K562 (cell line): ENCODE measurements at regions not wholly inside any gene's neighbourhood (a gene's known extent, or its start where the extent isn't known, plus 50 kb on each side); places are given as distances from the start of the nearest gene placed in this dataset.

Experiments used
- AFF4 ChIP-seq: sonication (generic); formaldehyde crosslinking; IDR thresholded peaks from 2 replicates; pipeline ENCODE4 v1.8.0; 2023; ENCODE audit warnings: mild to moderate bottlenecking, missing genetic modification reagents
- BRF2 ChIP-seq: IDR thresholded peaks from 3 replicates; pipeline ENCODE4 v1.6.1; 2011; ENCODE audit warnings: borderline replicate concordance, mild to moderate bottlenecking; ENCODE audit not compliant: insufficient read length, insufficient read depth
- CTCF ChIP-seq, 3 experiments: IDR thresholded peaks in 2 of 3; conservative IDR thresholded peaks in 1 of 3; 2 replicates each; pipeline ENCODE4 v1.5.1; 2011 to 2012; ENCODE audit warnings: low read length in 3 of 3, mild to moderate bottlenecking in 3 of 3, control low read depth in 2 of 3, improper control_type of control experiment in 1 of 3, inconsistent platforms in 1 of 3, low read depth in 1 of 3, mixed read lengths in 1 of 3, moderate library complexity in 1 of 3; ENCODE audit not compliant: insufficient read depth in 2 of 3
- E2F5 ChIP-seq: sonication (generic); formaldehyde crosslinking; IDR thresholded peaks from 2 replicates; pipeline ENCODE4 v1.8.0; 2022; ENCODE audit warnings: mild to moderate bottlenecking, missing genetic modification reagents
- EP300 ChIP-seq: IDR thresholded peaks from 2 replicates; pipeline ENCODE4 v1.6.1; 2012; ENCODE audit warnings: low read length, improper control_type of control experiment
- ETS2 ChIP-seq: IDR thresholded peaks from 2 replicates; pipeline ENCODE4 v1.6.1; 2016; ENCODE audit warnings: borderline replicate concordance, missing genetic modification characterization, mild to moderate bottlenecking, moderate library complexity, missing compliant biosample characterization; ENCODE audit not compliant: poor library complexity, severe bottlenecking
- EZH2 ChIP-seq: IDR thresholded peaks from 2 replicates; pipeline ENCODE4 v1.6.1; 2012; ENCODE audit warnings: low read depth, mild to moderate bottlenecking, inconsistent platforms, low read length, borderline replicate concordance
- GABPA ChIP-seq: fragments of 200-800 bp; sonication (Bioruptor generic); conservative IDR thresholded peaks from 2 replicates; pipeline ENCODE4 v1.6.1; 2016; ENCODE audit warnings: low read depth, missing genetic modification characterization, missing compliant biosample characterization
- JUN ChIP-seq, 2 experiments: sonication (generic) in 1 of 2; formaldehyde crosslinking in 1 of 2; IDR thresholded peaks; 2 replicates each; pipeline versions ENCODE4 v1.6.1 to v1.8.0; 2012 to 2022; ENCODE audit warnings: borderline replicate concordance in 2 of 2, mild to moderate bottlenecking in 2 of 2, improper control_type of control experiment in 1 of 2, low read depth in 1 of 2, low read length in 1 of 2, missing genetic modification reagents in 1 of 2
- POU5F1 ChIP-seq: fragments of 150-350 bp; IDR thresholded peaks from 2 replicates; pipeline ENCODE4 v1.6.1; 2014; ENCODE audit warnings: borderline replicate concordance, low read length, low read depth, mild to moderate bottlenecking; ENCODE audit not compliant: partially characterized antibody
- REST ChIP-seq, 2 experiments: fragments of 450-650 bp; formaldehyde crosslinking in 1 of 2; IDR thresholded peaks; 2 replicates each; pipeline versions ENCODE4 v1.4.0 to v1.6.1; 2014 to 2020; ENCODE audit warnings: mild to moderate bottlenecking in 2 of 2, borderline replicate concordance in 1 of 2, low read depth in 1 of 2
- SMARCC2 ChIP-seq: fragments of 450-650 bp; IDR thresholded peaks from 2 replicates; pipeline ENCODE4 v1.6.1; 2017; ENCODE audit warnings: antibody characterized with exemption, moderate library complexity, mild to moderate bottlenecking, low read depth
- USF1 ChIP-seq: sonication (generic); formaldehyde crosslinking; IDR thresholded peaks from 2 replicates; pipeline ENCODE4 v1.9.0; 2022; ENCODE audit warnings: mild to moderate bottlenecking, missing genetic modification reagents

- TF ChIP-seq USF1 (CRISPR knock-in tag) (no peak), BRF2 (no peak), EP300 (no peak), E2F5 (no peak), CTCF (IDR thresholded peaks at IDR 0.05 in 2 of 3, conservative IDR thresholded peaks at IDR 0.05 in 1 of 3; ENCODE audit: insufficient read depth in 2 of 3, low read depth in 1 of 3, low read length in 3 of 3) (no peak), EZH2 (no peak), JUN (IDR thresholded peaks at IDR 0.05; ENCODE audit: borderline replicate concordance, low read depth, low read length) (no peak), JUN (CRISPR knock-in tag; IDR thresholded peaks at IDR 0.05; ENCODE audit: borderline replicate concordance) (no peak), AFF4 (CRISPR knock-in tag) (no peak), SMARCC2 (no peak), ETS2 (tag) (no peak), REST (IDR thresholded peaks at IDR 0.05; ENCODE audit: borderline replicate concordance) (no peak), REST (CRISPR knock-in tag; IDR thresholded peaks at IDR 0.05; ENCODE audit: low read depth) (no peak), GABPA (no peak), POU5F1 (no peak)
Observed at GRCh38 chr1:230555814-230556213, 86.5 kb upstream of the COG2 start.
